Hepatocyte (in vitro differentiated cells): ENCODE measurements at regions not wholly inside any gene's neighbourhood (a gene's known extent, or its start where the extent isn't known, plus 50 kb on each side); places are given as distances from the start of the nearest gene placed in this dataset.

Experiments
- DNase-seq: peaks from one replicate; pipeline ENCODE4 v3.0.0-alpha.2; 2016; ENCODE audit warnings: low spot score
- H2AFZ ChIP-seq: fragments of 200-600 bp; sonication (generic); 2 replicates; pipeline ENCODE4 v1.6.0; 2016; ENCODE audit warnings: antibody characterized with exemption, mild to moderate bottlenecking
- H3K27ac ChIP-seq: fragments of 200-600 bp; sonication (generic); 2 replicates; pipeline ENCODE4 v1.5.1; 2016; ENCODE audit warnings: mild to moderate bottlenecking
- H3K27me3 ChIP-seq: fragments of 200-600 bp; sonication (generic); 2 replicates; pipeline ENCODE4 v1.6.1; 2016
- H3K36me3 ChIP-seq: fragments of 200-600 bp; sonication (generic); replicated peaks from 2 replicates; pipeline ENCODE4 v1.5.1; 2016; ENCODE audit warnings: low read depth; ENCODE audit not compliant: insufficient read depth
- H3K4me1 ChIP-seq: fragments of 200-600 bp; sonication (generic); 2 replicates; pipeline ENCODE4 v1.5.1; 2016; ENCODE audit warnings: mild to moderate bottlenecking, moderate library complexity; ENCODE audit not compliant: insufficient read depth
- H3K4me2 ChIP-seq: fragments of 200-600 bp; sonication (generic); 2 replicates; pipeline ENCODE4 v1.6.0; 2016
- H3K4me3 ChIP-seq: fragments of 200-600 bp; sonication (generic); 2 replicates; pipeline ENCODE4 v1.5.1; 2016; ENCODE audit warnings: mild to moderate bottlenecking
- H3K79me2 ChIP-seq: fragments of 200-600 bp; sonication (generic); 2 replicates; pipeline ENCODE4 v1.6.0; 2017; ENCODE audit warnings: mild to moderate bottlenecking
- H3K9me2 ChIP-seq: fragments of 200-600 bp; sonication (generic); replicated peaks from 2 replicates; pipeline ENCODE4 v1.6.0; 2017; ENCODE audit warnings: mild to moderate bottlenecking; ENCODE audit not compliant: insufficient read depth
- H3K9me3 ChIP-seq: fragments of 200-600 bp; sonication (generic); 2 replicates; pipeline ENCODE4 v1.5.1; 2016; ENCODE audit warnings: low read depth, mild to moderate bottlenecking
- H4K20me1 ChIP-seq: fragments of 200-600 bp; sonication (generic); 2 replicates; pipeline ENCODE4 v1.6.0; 2016; ENCODE audit warnings: mild to moderate bottlenecking; ENCODE audit not compliant: insufficient read depth, poor library complexity, severe bottlenecking
- CTCF ChIP-seq: fragments of 200-600 bp; sonication (generic); IDR thresholded peaks from 2 replicates; pipeline ENCODE4 v1.5.1; 2016; ENCODE audit warnings: antibody characterized with exemption, mild to moderate bottlenecking; ENCODE audit not compliant: poor library complexity
- EZH2 ChIP-seq: fragments of 200-600 bp; sonication (generic); IDR thresholded peaks from 2 replicates; pipeline ENCODE4 v1.6.1; 2016; ENCODE audit warnings: antibody characterized with exemption, mild to moderate bottlenecking, borderline replicate concordance
- EZH2phosphoT487 ChIP-seq: fragments of 200-600 bp; sonication (generic); IDR thresholded peaks from one replicate; pipeline ENCODE4 v1.6.1; 2018; ENCODE audit warnings: antibody characterized with exemption, mild to moderate bottlenecking, low read depth, moderate library complexity; ENCODE audit not compliant: unreplicated experiment, severe bottlenecking
- WGBS: methylation state at CpG from one replicate; pipeline ENCODE4 v1.1.6; 2016; ENCODE audit warnings: low lambda C conversion rate; ENCODE audit errors: missing lambda C conversion rate; 5-methylcytosine and 5-hydroxymethylcytosine counted together

GRCh38 chr22:48348855-48349254 lies 1478.8 kb downstream of the BRD1 start:
- Histone ChIP-seq H3K36me3 (no peaks in the 10 kb centered on the region), H2AFZ (no peak overlapping the region), H3K9me3 (no peaks in the 10 kb centered on the region), H3K9me2 (no peaks in the 10 kb centered on the region), H4K20me1 (no peaks in the 10 kb centered on the region), H3K27me3 (peaks cover 3% of the 10 kb centered on the region), H3K79me2 (no peaks in the 10 kb centered on the region), H3K4me3 (no peak overlapping the region), H3K4me1 (no peaks in the 10 kb centered on the region), H3K4me2 (no peak overlapping the region), H3K27ac (no peak overlapping the region)
- TF ChIP-seq CTCF, result no peak
- TF ChIP-seq EZH2, result no peak
- no peak for TF ChIP-seq EZH2phosphoT487
- no peak for DNase-seq
- 91% methylated on average over 1 of the region's 1 CpG for WGBS

GRCh38 chr22:48347311-48347710 lies 1480.4 kb downstream of the BRD1 start:
- H3K36me3 ChIP-seq, result no peaks in the 10 kb centered on the region
- WGBS, result 87% methylated on average over 9 of the region's 9 CpGs
- no peaks in the 10 kb centered on the region for H3K9me3 ChIP-seq
- no peaks in the 10 kb centered on the region for H3K9me2 ChIP-seq
- no peaks in the 10 kb centered on the region for H3K4me1 ChIP-seq
- no peak overlapping the region for H3K27ac ChIP-seq
- H3K79me2 ChIP-seq, result no peaks in the 10 kb centered on the region
- no peak overlapping the region for H2AFZ ChIP-seq
- H4K20me1 ChIP-seq, result no peaks in the 10 kb centered on the region
- H3K4me2 ChIP-seq, result no peak overlapping the region
- TF ChIP-seq EZH2 (no peak), EZH2phosphoT487 (no peak), CTCF (no peak)
- no peak overlapping the region for H3K4me3 ChIP-seq
- H3K27me3 ChIP-seq, result peaks cover 3% of the 10 kb centered on the region
- no peak for DNase-seq

- TF ChIP-seq EZH2 (no peak), EZH2phosphoT487 (no peak)
- Histone ChIP-seq H3K4me3 (no peak overlapping the region), H3K27ac (no peak overlapping the region), H3K27me3 (peaks cover 3% of the 10 kb centered on the region), H3K79me2 (no peaks in the 10 kb centered on the region), H3K9me2 (no peaks in the 10 kb centered on the region), H3K9me3 (no peaks in the 10 kb centered on the region), H2AFZ (no peak overlapping the region), H3K4me1 (no peaks in the 10 kb centered on the region), H3K36me3 (no peaks in the 10 kb centered on the region), H4K20me1 (no peaks in the 10 kb centered on the region), H3K4me2 (no peak overlapping the region)
- 86% methylated on average over 13 of the region's 13 CpGs for WGBS
- no peak for DNase-seq
Measured at GRCh38 chr22:48346911-48347310, 1480.8 kb downstream of the BRD1 start.

GRCh38 chr22:48346311-48346710 lies 1481.4 kb downstream of the BRD1 start:
- WGBS, result 91% methylated on average over 12 of the region's 12 CpGs
- TF ChIP-seq CTCF (no peak), EZH2phosphoT487 (no peak), EZH2 (no peak)
- H3K36me3 ChIP-seq, result no peaks in the 10 kb centered on the region
- H3K27ac ChIP-seq, result no peak overlapping the region
- no peak overlapping the region for H3K4me2 ChIP-seq
- H4K20me1 ChIP-seq, result no peaks in the 10 kb centered on the region
- peaks cover 5% of the 10 kb centered on the region for H3K27me3 ChIP-seq
- H3K9me3 ChIP-seq, result no peaks in the 10 kb centered on the region
- H3K4me3 ChIP-seq, result no peak overlapping the region
- H2AFZ ChIP-seq, result no peak overlapping the region
- DNase-seq, result no peak
- no peaks in the 10 kb centered on the region for H3K79me2 ChIP-seq
- H3K9me2 ChIP-seq, result no peaks in the 10 kb centered on the region
- peaks cover 2% of the 10 kb centered on the region for H3K4me1 ChIP-seq
